ENCODE measurements at regions not wholly inside any gene's neighbourhood (a gene's known extent, or its start where the extent isn't known, plus 50 kb on each side); places are given as distances from the start of the nearest gene placed in this dataset.

- ChIA-PET CTCF (interaction anchor here (0.8 kb wide), 1 partner anchor 27 kb away, joined by 4 read pairs; no protein-coding TSS in a partner anchor), POLR2A (no interaction called here)
- H3K4me3 ChIP-seq (ENCODE audit: low read depth, low read length), result no peak overlapping the region
- no peak for TF ChIP-seq CTCF (IDR thresholded peaks at IDR 0.05; ENCODE audit: insufficient read depth, low read length, missing control alignments)
- DNase-seq (ENCODE audit: low read depth, low spot score), result no peak
Measured at GRCh38 chr18:21928925-21929324, 188.3 kb downstream of the MIB1 start.

GRCh38 chr18:21930177-21930576 lies 189.6 kb downstream of the MIB1 start:
- H3K4me3 ChIP-seq (ENCODE audit: low read depth, low read length), result no peak overlapping the region
- ChIA-PET POLR2A (no interaction called here), CTCF (no interaction called here)
- no peak for TF ChIP-seq CTCF (IDR thresholded peaks at IDR 0.05; ENCODE audit: insufficient read depth, low read length, missing control alignments)
- DNase-seq (ENCODE audit: low read depth, low spot score), result no peak

GRCh38 chr18:21933931-21934765 lies 193.6 kb downstream of the MIB1 start:
- no peak for DNase-seq (ENCODE audit: low read depth, low spot score)
- CTCF ChIA-PET, result no interaction called here
- POLR2A ChIA-PET, result no interaction called here
- TF ChIP-seq CTCF (IDR thresholded peaks at IDR 0.05; ENCODE audit: insufficient read depth, low read length, missing control alignments), result no peak
- H3K4me3 ChIP-seq (ENCODE audit: low read depth, low read length), result no peak overlapping the region

- H3K4me3 ChIP-seq (ENCODE audit: low read depth, low read length), result no peak overlapping the region
- no peak for DNase-seq (ENCODE audit: low read depth, low spot score)
- no peak for TF ChIP-seq CTCF (IDR thresholded peaks at IDR 0.05; ENCODE audit: insufficient read depth, low read length, missing control alignments)
- POLR2A ChIA-PET, result no interaction called here
- CTCF ChIA-PET, result no interaction called here
Measured at GRCh38 chr18:21934766-21935015, 194.1 kb downstream of the MIB1 start.

GRCh38 chr18:21943456-21943855 lies 202.9 kb downstream of the MIB1 start:
- DNase-seq (ENCODE audit: low read depth, low spot score), result no peak
- POLR2A ChIA-PET, result no interaction called here

More at GRCh38 chr18:21943456-21943855, 202.9 kb downstream of the MIB1 start:
- CTCF ChIA-PET, result interaction anchor here (1.2 kb wide), 1 partner anchor 1040 kb away, joined by 3 read pairs; no protein-coding TSS in a partner anchor
- no peak for TF ChIP-seq CTCF (IDR thresholded peaks at IDR 0.05; ENCODE audit: insufficient read depth, low read length, missing control alignments)
- no peak overlapping the region for H3K4me3 ChIP-seq (ENCODE audit: low read depth, low read length)

Data from AG04449 (cell line).